H7 (cell line): ENCODE measurements at regions not wholly inside any gene's neighbourhood (a gene's known extent, or its start where the extent isn't known, plus 50 kb on each side); places are given as distances from the start of the nearest gene placed in this dataset.

Source experiments
- DNase-seq: peaks from one replicate; pipeline ENCODE4 v3.0.0; 2012
- H3K27me3 ChIP-seq: 2 replicates; pipeline ENCODE4 v1.6.0; 2011; ENCODE audit warnings: mild to moderate bottlenecking, low read length; ENCODE audit not compliant: control insufficient read depth, insufficient read depth
- H3K36me3 ChIP-seq: replicated peaks from 2 replicates; pipeline ENCODE4 v1.5.1; 2011; ENCODE audit warnings: low read length; ENCODE audit not compliant: control insufficient read depth, insufficient read depth
- H3K4me3 ChIP-seq: 2 replicates; pipeline ENCODE4 v1.5.1; 2011; ENCODE audit warnings: low read depth, mild to moderate bottlenecking, control low read depth, low read length, moderate library complexity; ENCODE audit not compliant: insufficient read depth

DNA sequence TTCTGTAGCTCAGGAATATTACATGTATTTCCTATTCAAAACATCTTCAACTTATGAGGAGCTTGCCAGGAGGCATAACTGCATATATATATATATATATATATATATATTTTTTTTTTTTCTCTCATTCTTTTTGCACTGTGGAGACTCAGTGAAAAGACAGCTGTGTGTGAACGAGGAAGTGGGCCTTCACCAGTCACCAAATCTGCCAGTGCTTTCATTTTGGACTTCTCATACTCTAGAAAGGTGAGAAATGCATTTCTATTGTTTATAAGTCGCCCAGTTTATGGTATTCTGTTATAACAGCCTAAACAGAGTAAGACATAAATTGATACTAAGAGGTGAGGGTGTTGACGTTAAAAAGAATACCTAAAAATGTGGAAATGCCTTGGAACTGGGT lies 710.6 kb downstream of the TRAM1L1 start:
- no peak for DNase-seq
- H3K27me3 ChIP-seq: no peaks in the 10 kb centered on the region
- H3K36me3 ChIP-seq: no peaks in the 10 kb centered on the region
- H3K4me3 ChIP-seq: no peak overlapping the region

DNA sequence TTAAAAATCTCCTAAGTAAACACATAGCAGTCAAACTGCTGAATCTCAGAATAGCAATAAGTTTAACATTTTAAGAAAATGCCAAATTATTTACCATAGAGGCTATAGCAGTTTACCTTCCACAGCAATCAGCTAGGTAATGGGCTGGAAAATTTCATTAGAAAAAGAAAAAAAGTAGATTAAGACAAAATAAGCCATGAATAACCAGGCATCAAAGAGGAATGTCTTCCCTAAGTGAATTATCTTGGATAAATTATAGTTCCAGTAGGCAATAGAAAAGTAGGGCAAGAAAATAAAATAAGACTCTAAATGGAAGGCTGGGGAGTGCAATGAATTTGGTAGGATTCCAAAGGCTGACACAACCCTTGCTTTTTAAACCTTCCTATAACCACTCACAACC lies 722.8 kb downstream of the TRAM1L1 start:
- H3K4me3 ChIP-seq: no peak overlapping the region
- no peaks in the 10 kb centered on the region for H3K36me3 ChIP-seq
- no peaks in the 10 kb centered on the region for H3K27me3 ChIP-seq
- no peak for DNase-seq

DNA sequence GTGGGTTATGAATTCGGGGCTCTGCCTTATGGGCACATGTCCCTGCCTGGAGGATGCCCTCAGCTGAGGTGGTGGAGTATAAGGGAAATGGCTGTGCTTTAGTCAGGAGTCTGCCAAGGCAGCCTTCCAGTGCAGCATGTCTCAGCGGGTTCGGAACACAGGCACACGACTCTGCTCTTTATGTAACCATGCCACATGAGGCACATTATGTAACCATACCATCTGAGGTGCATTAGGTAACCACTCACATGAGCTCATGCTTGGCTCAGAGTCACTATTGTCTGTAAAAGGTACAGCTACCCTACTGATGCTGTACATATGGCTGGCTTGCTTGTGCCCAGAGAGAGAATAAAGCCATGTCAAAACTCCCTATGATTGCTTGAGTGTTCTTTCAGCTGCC lies 723.6 kb downstream of the TRAM1L1 start:
- Histone ChIP-seq H3K4me3 (no peak overlapping the region), H3K27me3 (no peaks in the 10 kb centered on the region), H3K36me3 (no peaks in the 10 kb centered on the region)
- no peak for DNase-seq

DNA sequence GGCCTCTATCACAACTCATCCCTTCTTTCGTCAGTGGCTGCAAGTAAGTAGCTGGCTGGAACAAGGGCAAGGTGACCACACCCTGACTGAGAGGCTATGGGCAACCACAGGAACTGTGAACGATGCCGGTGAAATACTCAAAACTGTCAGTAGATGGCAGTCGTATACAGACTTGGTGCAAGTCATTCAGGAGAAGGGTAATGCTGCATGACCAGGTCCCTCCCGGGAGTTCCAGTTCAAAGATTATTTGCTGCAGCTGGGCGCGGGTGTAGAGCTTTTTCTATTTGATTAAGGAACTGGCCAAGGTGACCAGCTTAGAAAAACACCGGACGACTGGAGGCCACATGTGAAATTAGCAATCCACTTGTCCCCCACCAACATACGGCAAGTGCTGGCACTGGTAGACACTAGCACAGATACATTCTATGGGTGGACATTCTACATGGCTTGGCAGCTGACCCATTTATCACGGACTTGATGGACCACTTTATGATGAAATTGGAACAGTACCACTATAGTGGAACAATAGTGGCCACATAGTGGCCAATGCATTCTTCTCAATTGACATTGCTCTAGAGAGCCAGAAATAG lies 726.6 kb downstream of the TRAM1L1 start:
- H3K4me3 ChIP-seq: no peak overlapping the region
- peak; percentile 12 for DNase-seq
- no peaks in the 10 kb centered on the region for H3K36me3 ChIP-seq
- H3K27me3 ChIP-seq: no peaks in the 10 kb centered on the region

DNA sequence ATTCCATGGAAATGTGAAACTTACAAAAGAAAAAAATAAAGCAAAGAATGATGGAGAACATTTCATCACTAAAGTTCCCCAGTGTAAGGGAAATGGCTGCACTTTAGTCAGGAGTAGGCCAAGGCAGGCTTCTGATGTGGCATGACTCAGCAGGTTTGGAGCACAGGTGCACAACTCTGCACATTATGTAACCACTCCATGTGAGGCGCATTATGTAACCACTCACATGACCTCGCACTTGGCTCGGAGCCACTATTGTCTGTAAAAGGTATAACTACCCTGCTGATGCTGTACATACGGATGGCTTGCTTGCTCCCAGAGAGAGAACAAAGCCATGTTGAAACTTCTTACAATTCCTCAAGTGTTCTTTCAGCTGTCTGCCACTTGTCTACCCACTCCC lies 727.6 kb downstream of the TRAM1L1 start:
- H3K36me3 ChIP-seq: no peaks in the 10 kb centered on the region
- DNase-seq: no peak
- no peaks in the 10 kb centered on the region for H3K27me3 ChIP-seq
- no peak overlapping the region for H3K4me3 ChIP-seq

DNA sequence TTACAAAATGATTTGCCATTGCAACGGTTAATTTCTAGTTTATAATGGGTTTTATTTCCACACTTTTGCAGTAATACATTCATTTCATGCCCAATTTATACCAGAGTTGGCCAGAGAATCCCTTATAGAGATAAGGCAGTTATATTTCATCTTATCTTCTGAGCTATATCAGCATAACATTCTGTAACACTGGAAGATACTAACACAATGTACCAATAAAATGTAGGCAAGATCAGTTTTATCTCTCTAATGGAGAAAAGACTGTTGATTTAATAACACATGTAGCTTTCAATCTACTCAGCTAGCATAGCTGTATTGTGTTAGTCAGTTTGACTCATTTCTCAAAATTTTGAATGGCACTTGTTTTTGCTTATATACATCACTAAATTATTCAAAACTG lies 738.6 kb downstream of the TRAM1L1 start:
- no peak overlapping the region for H3K4me3 ChIP-seq
- no peak for DNase-seq
- H3K27me3 ChIP-seq: no peaks in the 10 kb centered on the region
- no peaks in the 10 kb centered on the region for H3K36me3 ChIP-seq

DNA sequence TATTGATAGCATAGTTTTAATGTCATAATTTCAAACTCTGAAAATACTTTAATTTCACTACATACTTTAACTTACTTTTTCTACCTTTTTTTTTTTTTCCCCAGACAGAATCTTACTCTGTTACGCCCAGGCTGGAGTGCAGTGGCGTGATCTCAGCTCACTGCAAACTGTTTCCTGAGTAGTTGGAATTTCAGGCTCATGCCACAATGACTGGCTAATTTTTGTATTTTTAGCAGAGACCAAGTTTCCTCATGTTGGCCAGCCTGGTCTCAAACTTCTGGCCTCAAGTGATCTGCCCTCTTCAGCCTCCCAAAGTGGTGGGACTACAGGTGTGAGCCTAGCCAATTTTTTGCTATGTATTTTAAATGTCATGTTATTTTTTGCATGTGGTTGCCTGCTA lies 741.6 kb downstream of the TRAM1L1 start:
- no peaks in the 10 kb centered on the region for H3K36me3 ChIP-seq
- DNase-seq: no peak
- no peak overlapping the region for H3K4me3 ChIP-seq
- H3K27me3 ChIP-seq: no peaks in the 10 kb centered on the region

DNA sequence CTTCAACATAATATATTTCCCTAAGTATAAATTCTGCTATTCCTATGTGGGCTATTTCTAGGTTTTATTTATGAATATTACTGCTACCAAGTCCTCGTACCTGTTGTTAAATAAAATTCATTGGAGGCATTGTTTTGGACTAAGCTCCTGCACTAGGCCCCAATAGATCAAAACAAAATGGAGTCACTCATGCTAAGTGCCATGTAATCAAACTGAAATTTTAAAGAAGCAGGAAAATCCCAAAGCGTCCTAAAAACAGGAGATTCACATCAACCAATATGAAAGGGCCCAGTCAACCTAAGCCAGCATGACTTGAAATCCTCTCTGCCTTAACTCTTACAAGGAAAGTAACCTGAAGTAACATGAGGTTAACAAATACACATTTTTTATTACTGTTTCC lies 743.2 kb downstream of the TRAM1L1 start:
- H3K4me3 ChIP-seq: no peak overlapping the region
- H3K36me3 ChIP-seq: no peaks in the 10 kb centered on the region
- H3K27me3 ChIP-seq: no peaks in the 10 kb centered on the region
- no peak for DNase-seq

DNA sequence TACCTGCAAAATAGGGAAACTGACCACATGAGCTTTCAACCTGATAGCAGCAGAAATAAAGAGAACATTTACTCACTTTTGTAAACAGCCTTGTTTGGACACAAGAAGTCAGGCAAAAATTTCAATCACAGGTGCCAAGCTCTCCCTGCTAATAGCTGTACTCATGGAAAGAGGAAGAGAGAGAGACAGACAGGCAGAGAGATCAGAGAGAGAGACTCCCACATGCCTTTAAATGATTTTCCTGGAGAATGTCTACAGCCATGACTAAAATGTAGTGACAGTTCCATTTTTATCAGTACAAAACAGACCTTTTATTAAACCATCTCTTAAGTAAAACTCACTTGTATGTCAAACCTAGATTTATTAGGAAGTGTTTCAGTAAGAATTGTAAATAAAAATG lies 752.9 kb downstream of the TRAM1L1 start:
- no peak overlapping the region for H3K4me3 ChIP-seq
- no peaks in the 10 kb centered on the region for H3K36me3 ChIP-seq
- no peak for DNase-seq
- no peaks in the 10 kb centered on the region for H3K27me3 ChIP-seq

DNA sequence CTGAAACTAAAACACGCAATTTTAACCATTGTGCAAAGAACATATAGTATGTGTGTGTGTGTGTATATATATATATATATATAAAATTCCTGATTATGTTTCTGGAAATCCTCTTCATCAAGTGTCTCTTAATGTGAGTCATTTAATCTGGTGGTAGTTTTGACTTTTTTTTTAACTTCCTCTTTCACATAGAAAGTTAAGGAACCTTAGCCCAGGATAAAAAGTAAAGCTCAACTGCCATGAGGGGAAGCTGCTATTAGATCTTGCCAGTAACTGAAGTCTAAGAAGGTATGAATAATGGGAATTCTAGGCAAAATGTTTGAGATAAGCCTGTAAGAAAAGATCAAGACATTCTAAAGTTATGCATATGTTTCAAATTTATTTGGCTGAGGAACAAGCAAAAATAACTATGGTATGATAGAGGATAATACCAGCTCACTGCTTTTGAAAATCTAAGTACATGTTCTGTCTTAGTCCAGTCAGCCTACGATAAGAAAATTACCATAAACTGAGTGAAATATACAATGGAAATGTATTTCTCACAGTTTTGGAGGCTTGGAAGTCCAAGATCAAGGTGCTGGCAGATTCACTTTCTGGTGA lies 757.0 kb downstream of the TRAM1L1 start:
- no peak for DNase-seq
- Histone ChIP-seq H3K27me3 (no peaks in the 10 kb centered on the region), H3K4me3 (no peak overlapping the region), H3K36me3 (no peaks in the 10 kb centered on the region)

DNA sequence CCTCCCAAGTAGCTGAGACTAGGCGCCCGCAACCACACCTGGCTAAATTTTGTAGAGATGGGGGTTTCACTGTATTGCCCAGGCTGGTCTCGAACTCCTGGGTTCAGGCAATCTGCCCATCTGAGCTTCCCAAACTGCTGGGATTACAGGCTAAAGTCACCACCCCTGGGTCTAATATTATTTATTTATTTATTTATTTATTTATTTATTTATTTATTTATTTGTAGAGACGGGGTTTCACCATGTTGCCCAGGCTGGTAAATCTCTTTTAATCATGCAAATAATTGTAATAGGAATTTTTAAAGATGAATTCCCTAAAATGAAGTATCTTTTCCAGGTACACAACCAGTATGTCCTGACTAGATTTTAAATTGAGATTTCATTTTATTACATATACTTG lies 761.8 kb downstream of the TRAM1L1 start:
- no peak for DNase-seq
- Histone ChIP-seq H3K36me3 (no peaks in the 10 kb centered on the region), H3K27me3 (no peaks in the 10 kb centered on the region), H3K4me3 (no peak overlapping the region)

DNA sequence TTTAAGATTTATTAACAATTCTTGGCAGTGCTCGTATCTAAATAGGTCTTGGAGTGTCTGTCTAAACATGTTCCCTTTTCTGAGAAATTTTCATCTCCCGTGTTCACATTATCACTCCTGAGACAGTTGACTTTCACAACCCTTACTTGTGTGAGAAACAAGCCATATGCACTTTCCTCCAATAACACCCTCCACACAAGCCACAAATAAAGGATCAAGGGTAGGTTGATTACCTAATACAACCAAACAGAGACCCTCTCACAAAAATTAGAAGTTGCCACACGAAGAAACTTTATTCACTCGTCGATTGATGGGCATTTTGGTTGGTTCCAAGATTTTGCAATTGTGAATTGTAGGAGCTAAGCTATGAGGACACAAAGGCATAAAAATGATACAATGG lies 763.9 kb downstream of the TRAM1L1 start:
- DNase-seq: no peak
- Histone ChIP-seq H3K36me3 (no peaks in the 10 kb centered on the region), H3K27me3 (no peaks in the 10 kb centered on the region), H3K4me3 (no peak overlapping the region)

DNA sequence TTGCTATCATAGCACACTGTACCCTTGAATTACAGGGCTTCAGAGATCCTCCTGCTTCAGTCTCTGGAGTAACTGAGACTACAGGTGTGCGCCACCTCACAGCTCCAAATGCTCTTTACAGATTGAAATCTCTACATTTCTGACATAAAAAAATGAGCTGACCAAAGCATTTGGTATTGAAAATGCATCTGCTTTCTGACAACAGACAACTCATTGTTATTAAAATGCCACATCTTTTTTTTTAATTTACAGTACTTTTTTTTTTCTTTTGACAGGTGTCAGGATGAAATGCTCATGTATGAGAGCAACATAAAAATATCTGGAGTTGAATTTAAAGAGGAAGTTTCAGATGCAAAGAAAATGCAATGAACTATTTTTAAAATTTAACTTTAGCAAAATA lies 764.5 kb downstream of the TRAM1L1 start:
- no peak for DNase-seq
- Histone ChIP-seq H3K4me3 (no peak overlapping the region), H3K27me3 (no peaks in the 10 kb centered on the region), H3K36me3 (no peaks in the 10 kb centered on the region)

DNA sequence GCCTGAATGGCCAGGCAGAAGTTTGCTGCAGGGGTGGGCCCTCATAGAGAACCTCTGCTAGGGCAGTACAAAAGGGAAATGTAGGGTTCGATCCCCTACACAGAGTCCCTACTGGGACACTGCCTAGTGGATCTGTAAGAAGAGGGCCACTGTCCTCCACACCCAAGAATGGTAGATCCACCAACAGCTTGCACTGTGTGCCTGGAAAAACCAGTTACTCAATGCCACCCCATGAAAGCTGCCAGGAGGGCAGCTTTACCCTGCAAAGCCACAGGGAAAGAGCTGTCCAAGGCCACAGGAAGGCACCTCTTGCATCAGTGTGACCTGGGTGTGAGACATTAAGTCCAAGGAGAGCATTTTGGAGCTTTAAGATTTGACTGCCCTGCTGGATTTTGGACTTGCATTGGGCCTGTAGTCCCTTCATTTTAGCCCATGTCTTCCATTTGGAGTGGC lies 781.6 kb downstream of the TRAM1L1 start:
- no peak for DNase-seq
- Histone ChIP-seq H3K4me3 (no peak overlapping the region), H3K27me3 (no peaks in the 10 kb centered on the region), H3K36me3 (no peaks in the 10 kb centered on the region)

DNA sequence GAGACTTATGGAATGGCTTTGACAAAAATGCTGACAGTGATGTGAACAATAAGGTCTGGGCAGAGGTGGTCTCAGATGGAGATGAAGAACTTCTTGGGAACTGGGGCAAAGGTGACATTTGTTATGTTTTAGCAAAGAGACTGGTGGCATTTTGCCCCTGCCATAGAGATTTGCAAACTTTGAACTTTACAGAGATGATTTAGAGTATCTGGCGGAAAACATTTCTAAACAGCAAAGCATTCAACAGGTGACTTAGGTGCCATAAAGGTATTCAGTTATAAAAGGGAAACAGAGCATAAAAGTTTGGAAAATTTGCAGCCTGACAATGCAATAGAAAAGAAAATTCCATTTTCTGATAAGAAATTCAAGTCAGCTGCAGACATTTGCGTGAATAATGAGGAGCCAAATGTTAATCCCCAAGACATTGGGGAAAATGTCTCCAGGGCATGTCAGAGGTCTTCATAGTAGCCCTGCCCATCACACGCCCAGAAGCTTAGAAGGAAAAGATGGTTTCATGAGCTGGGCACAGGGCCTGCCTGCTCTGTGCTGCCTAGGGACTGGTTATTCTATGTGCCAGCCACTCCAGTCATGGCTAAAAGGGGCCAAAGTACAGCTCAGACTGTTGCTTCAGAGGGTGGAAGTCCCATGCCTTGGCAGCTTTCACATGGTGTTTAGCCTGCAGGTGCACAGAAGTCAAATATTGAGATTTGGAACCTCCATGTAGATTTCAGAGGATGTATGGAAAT lies 782.2 kb downstream of the TRAM1L1 start:
- no peaks in the 10 kb centered on the region for H3K36me3 ChIP-seq

More for the DNA sequence above, 782.2 kb downstream of the TRAM1L1 start:
- no peak for DNase-seq
- H3K4me3 ChIP-seq: no peak overlapping the region
- no peaks in the 10 kb centered on the region for H3K27me3 ChIP-seq
